ENCODE measurements at regions not wholly inside any gene's neighbourhood (a gene's known extent, or its start where the extent isn't known, plus 50 kb on each side); places are given as distances from the start of the nearest gene placed in this dataset.

DNA sequence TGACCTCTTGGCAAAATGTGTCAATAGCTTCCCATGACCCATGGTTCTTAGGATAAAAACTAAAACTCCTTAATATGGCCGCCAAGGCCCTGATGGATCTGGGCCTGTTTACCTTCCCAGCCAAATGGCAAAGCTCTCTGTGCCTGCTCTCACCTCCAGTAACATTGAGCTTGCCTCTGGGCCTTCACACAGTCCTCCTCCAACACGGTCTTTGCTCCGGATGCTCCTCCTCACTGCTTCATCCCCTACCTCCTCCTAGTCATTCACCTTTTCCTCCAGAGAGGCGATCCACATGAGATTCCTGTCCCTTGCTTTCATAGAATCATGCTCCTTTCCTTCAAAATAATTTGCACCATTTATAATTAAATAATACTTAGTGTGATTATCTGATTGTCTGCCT lies 172.3 kb upstream of the AFDN start:
- Mint-ChIP-seq H3K36me3 (no peaks in the 10 kb centered on the region), H3K27me3 (peaks cover 0 to 3% of the 10 kb centered on the region in 2 donors), H3K9me3 (peaks cover 0 to 2% of the 10 kb centered on the region in 2 donors), H3K4me1 (no peaks in the 10 kb centered on the region), H3K27ac (no peak overlapping the region), H3K4me3 (no peak overlapping the region)
- DNase-seq, result no peak
- no peak for ATAC-seq (replicated peaks)

DNA sequence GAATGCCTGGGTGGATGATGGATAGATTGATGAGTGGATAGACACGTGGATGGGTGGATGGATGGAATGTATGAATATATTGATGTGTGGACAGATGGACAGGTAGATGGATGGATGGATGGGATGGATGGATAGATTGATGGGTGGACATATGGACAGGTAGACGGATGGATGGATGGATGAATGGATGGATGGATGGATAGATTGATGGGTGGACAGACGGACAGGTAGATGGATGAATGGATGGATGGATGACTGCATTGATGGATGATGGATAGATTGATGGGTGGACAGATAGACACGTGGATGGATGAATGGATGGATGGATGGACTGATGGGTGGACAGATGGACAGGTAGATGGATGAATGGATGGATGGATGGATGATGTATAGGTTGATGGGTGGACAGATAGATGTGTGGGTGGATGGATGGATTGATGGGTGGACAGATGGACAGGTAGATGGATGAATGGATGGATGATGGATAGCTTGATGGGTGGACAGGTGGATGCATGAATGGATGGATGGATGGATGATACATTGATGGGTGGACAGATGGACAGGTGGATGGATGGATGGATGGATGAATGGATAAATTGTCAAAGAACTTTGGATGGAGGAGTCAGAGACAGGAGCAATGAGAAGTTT lies 171.4 kb upstream of the AFDN start:
- Mint-ChIP-seq H3K4me3 (no peak overlapping the region), H3K27ac (no peak overlapping the region), H3K4me1 (no peaks in the 10 kb centered on the region), H3K27me3 (peaks cover 0 to 3% of the 10 kb centered on the region in 2 donors), H3K9me3 (peaks cover 0 to 2% of the 10 kb centered on the region in 2 donors), H3K36me3 (no peaks in the 10 kb centered on the region)
- no peak for ATAC-seq (replicated peaks)
- no peak for DNase-seq

DNA sequence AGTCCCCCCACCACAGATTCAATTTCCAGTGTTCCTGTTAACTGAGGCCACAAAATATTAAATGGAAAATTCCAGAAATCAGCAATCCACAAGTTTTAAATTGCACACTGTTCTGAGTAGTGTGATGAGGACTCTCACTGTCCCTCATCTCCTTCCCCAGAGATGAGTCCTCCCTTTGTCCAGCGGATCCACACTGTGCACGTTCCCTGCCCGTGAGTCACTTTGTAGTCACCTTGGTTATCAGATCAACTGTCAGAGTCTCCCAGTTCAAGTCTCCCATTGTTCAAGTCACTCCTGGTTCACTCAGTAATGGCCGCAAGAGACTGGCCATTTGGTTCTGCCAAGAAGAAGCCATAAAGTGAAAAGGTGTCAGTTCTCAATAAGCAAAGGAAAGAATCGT lies 168.6 kb upstream of the AFDN start:
- H3K36me3 Mint-ChIP-seq, result no peaks in the 10 kb centered on the region
- DNase-seq (no peak), ATAC-seq (replicated peaks) (no peak)
- no peak overlapping the region for H3K27ac Mint-ChIP-seq
- H3K4me1 Mint-ChIP-seq, result no peaks in the 10 kb centered on the region
- H3K4me3 Mint-ChIP-seq, result no peak overlapping the region
- peaks cover 0 to 2% of the 10 kb centered on the region in 2 donors for H3K9me3 Mint-ChIP-seq
- H3K27me3 Mint-ChIP-seq, result peaks cover 0 to 3% of the 10 kb centered on the region in 2 donors

DNA sequence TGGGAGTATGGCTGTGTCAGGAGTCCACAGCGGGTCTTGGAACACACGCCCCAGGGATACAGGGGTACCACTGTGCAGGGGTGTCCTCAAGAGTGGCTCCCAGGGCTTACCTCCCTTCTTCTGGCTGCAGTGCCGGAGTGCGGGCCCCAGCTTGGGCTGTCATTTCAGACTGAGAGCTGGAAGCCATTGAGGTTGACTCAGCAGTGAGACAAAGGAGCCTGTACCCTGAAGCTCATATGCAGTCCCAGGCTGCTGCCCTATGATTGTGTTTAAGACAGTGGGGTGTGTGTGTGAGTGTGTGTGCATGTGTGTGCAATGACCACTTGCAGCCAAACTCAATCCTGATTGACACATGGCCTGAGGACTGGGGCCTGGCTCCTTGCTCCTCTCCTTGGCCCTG lies 167.7 kb upstream of the AFDN start:
- H3K27me3 Mint-ChIP-seq, result no peaks in the 10 kb centered on the region
- H3K4me1 Mint-ChIP-seq, result no peaks in the 10 kb centered on the region
- DNase-seq (no peak), ATAC-seq (replicated peaks) (no peak)
- H3K4me3 Mint-ChIP-seq, result no peak overlapping the region
- H3K27ac Mint-ChIP-seq, result no peak overlapping the region
- no peaks in the 10 kb centered on the region for H3K9me3 Mint-ChIP-seq
- no peaks in the 10 kb centered on the region for H3K36me3 Mint-ChIP-seq

DNA sequence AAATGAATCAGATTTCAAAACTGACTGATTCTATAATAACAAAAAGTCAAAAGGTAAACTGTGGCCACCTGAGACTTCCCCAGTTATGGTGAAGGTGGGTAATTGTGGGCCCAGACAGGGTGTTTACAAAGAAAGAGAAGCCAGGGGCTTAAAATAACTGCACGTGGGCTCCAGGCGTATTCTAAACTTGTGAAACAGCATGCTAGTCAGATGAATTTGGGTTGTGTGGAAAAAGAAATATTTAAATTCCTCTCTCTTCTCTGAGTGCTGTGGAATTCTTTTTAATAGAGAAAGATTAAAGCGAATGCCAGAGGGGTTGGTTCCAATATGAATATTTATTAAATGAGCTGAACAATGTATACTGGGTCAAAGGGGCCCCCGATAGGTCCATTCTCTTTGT lies 166.3 kb upstream of the AFDN start:
- Mint-ChIP-seq H3K9me3 (no peaks in the 10 kb centered on the region), H3K27ac (no peak overlapping the region), H3K36me3 (no peaks in the 10 kb centered on the region), H3K27me3 (peaks cover 0 to 4% of the 10 kb centered on the region in 2 donors), H3K4me3 (no peak overlapping the region), H3K4me1 (no peaks in the 10 kb centered on the region)
- ATAC-seq (replicated peaks) (no peak), DNase-seq (no peak)

DNA sequence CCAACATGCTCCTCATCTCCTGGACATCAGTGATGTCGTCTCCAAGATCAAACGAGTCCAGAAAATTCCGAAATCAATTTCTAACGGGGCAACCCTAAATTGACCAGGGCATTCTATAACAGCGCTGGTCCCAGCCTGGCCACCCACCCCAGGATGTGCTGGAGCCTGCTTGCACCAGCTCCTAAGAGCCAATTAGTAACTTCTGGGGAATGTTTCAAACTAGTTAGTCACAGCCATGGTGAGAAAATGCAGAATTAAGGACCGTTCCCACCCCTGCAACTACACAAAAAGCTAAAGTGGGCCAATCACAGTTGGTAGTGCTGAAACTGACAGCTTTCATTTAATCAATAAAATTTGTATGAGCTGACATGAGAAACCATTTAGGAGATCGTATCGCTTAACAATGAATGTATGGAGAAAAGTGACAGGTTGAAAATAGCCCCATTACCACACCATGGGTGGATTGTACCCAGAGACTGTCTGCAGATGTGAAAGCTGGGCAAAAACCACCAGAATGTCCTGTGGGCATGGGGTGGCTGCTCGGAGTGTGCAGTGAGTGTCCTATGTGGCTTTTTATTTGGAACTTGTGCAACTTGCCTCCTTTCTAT lies 165.7 kb upstream of the AFDN start:
- Mint-ChIP-seq H3K27ac (no peak overlapping the region), H3K4me3 (no peak overlapping the region), H3K27me3 (peaks cover 0 to 4% of the 10 kb centered on the region in 2 donors), H3K36me3 (no peaks in the 10 kb centered on the region), H3K4me1 (no peaks in the 10 kb centered on the region), H3K9me3 (no peaks in the 10 kb centered on the region)
- DNase-seq, result no peak
- ATAC-seq (replicated peaks), result no peak

DNA sequence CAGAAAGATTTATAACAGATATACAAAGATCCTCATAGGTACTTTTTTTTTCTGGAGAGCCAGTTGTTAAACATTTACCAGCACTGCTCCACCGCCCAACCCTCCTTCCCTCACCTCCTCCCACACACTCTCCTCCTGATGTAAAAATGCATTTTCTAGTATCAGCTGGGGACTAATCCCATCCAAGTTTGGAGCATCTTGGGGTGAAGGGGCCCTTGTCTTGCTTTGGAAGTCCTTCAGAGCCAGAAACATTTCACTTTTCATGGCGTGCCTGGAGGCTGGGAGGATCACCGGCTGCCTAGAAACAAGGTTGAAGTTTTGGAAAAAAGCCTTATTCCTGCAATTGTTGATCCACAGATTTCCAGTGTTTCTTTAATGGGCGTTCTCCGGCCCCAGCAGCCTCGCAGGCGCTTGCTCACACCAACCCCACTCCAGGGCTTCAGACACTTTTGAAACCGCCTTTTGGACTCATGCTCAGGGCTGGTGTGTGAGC lies 165.1 kb upstream of the AFDN start:
- peaks cover 5% of the 10 kb centered on the region in 2 donors for H3K27me3 Mint-ChIP-seq
- no peak overlapping the region for H3K4me3 Mint-ChIP-seq
- DNase-seq (no peak), ATAC-seq (replicated peaks) (no peak)
- H3K27ac Mint-ChIP-seq, result no peak overlapping the region
- H3K9me3 Mint-ChIP-seq, result no peaks in the 10 kb centered on the region
- H3K4me1 Mint-ChIP-seq, result no peaks in the 10 kb centered on the region
- H3K36me3 Mint-ChIP-seq, result no peaks in the 10 kb centered on the region

DNA sequence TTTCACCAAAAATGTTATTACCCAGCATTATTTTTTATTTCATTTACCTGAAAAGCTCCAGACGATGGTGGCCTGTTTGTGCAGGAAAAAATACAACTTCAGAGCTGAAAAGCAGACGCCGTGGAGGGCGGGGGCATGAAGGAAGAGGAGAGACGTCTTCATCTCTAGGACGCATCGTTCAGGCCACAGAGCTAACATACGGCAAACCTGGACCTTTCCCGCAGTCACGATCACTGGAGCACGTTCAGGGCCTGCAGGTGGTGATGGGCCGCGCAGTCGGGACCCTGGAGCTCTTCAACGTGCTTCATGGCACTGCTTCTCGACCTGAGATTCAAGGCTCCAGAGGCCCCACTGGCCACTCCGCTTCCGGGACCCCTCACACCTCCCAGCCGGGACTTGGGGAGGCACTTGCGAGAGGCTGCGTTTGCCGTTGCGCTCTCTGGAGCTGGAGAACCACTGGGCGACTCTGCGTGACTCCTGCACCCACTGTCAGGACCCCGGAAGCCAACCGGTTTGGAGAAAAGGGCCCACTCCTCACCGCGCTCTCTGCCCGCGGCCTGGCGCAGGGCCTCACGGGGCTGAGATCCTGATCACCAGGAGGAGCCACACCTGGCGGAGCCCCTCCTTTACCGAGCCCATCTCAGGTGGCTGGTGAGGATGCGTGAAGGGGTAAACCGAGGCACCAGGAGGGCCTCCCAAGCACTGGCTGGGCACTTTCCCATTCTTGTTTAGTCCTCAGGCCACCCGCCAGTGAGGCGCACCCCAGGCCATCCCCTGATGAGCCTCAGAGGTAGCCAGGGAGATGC lies 164.4 kb upstream of the AFDN start:
- no peak for ATAC-seq (replicated peaks)
- Mint-ChIP-seq H3K4me1 (no peaks in the 10 kb centered on the region), H3K4me3 (no peak overlapping the region), H3K9me3 (no peaks in the 10 kb centered on the region), H3K36me3 (no peaks in the 10 kb centered on the region), H3K27ac (no peak overlapping the region), H3K27me3 (peaks cover 9 to 10% of the 10 kb centered on the region in 2 donors)
- DNase-seq, result no peak

DNA sequence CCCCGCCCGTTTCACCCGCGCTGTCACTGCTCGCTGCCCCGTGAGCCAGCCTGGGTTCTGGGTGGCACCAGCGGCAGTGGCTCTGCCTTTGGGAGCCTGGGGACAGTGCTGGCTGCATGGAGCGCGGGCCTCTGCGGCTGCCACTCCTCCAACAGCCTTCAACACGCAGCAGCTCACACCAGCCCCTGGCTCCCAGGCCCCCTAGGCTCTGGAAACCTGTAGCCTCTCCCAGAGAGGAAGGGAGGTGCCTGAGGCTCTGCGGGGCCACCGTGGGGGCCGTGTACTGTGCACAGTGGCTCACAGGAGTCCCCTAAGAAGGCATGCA lies 163.9 kb upstream of the AFDN start:
- no peak for DNase-seq
- H3K4me3 Mint-ChIP-seq, result no peak overlapping the region
- no peak overlapping the region for H3K27ac Mint-ChIP-seq
- H3K36me3 Mint-ChIP-seq, result no peaks in the 10 kb centered on the region
- no peaks in the 10 kb centered on the region for H3K4me1 Mint-ChIP-seq
- no peaks in the 10 kb centered on the region for H3K9me3 Mint-ChIP-seq
- peaks cover 9 to 10% of the 10 kb centered on the region in 2 donors for H3K27me3 Mint-ChIP-seq
- ATAC-seq (replicated peaks), result no peak

DNA sequence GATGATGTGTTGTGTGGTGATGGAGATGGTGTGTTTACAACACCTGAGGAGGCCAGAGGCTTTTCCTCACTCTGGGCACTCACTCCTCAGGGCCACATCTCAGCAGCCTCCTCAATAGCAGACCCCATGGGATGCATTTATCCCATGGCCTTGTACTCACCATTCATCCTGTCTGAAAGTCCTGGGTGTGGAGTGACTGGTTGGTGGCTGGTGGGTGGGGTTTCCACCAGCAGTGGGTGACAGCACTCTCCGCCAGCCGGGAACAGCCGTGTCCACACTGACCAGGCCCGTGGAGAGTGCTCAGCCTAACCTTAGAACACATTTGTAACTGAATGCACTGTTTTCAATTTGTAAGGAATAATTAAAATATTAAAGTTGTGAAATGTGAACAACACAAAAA lies 163.4 kb upstream of the AFDN start:
- H3K27ac Mint-ChIP-seq, result no peak overlapping the region
- H3K36me3 Mint-ChIP-seq, result no peaks in the 10 kb centered on the region
- H3K27me3 Mint-ChIP-seq, result peaks cover 10 to 12% of the 10 kb centered on the region in 2 donors
- DNase-seq (no peak), ATAC-seq (replicated peaks) (no peak)
- no peak overlapping the region for H3K4me3 Mint-ChIP-seq
- H3K4me1 Mint-ChIP-seq, result no peaks in the 10 kb centered on the region
- H3K9me3 Mint-ChIP-seq, result no peaks in the 10 kb centered on the region

DNA sequence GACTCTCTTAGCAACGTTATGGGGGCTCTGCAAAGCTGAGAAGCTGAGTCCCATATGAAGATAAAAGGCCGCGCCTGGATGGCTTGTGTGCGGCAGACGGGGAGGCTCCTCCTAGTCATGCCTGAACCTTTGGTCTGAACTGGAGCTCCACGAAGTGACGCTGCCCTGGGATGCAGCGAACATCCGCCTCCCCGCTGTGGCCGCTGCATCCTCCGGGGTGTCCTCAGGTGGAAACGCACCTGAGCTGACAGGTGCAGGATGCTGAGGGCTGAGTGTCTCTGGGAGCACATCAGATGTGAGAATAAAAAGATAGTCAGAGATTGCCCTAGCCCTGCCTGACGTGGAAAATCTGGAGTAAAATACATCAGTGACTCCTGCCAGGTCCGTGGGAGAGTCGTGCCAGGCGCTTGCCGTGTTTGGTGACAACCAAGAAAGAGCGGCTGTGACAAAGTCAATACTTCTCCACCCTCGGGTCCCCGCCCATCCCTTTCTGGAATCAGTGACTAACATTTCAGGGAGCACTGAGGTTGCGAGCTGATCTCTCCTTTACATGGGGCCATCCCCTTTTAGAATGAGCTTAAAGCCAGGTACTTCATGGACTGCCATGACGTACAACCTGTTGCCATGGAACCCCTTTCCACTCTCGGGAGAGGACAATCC lies 162.8 kb upstream of the AFDN start:
- DNase-seq (no peak), ATAC-seq (replicated peaks) (no peak)
- H3K27me3 Mint-ChIP-seq, result peaks cover 10 to 12% of the 10 kb centered on the region in 2 donors
- H3K36me3 Mint-ChIP-seq, result no peaks in the 10 kb centered on the region
- H3K4me3 Mint-ChIP-seq, result no peak overlapping the region
- no peak overlapping the region for H3K27ac Mint-ChIP-seq
- H3K4me1 Mint-ChIP-seq, result no peaks in the 10 kb centered on the region
- no peaks in the 10 kb centered on the region for H3K9me3 Mint-ChIP-seq

DNA sequence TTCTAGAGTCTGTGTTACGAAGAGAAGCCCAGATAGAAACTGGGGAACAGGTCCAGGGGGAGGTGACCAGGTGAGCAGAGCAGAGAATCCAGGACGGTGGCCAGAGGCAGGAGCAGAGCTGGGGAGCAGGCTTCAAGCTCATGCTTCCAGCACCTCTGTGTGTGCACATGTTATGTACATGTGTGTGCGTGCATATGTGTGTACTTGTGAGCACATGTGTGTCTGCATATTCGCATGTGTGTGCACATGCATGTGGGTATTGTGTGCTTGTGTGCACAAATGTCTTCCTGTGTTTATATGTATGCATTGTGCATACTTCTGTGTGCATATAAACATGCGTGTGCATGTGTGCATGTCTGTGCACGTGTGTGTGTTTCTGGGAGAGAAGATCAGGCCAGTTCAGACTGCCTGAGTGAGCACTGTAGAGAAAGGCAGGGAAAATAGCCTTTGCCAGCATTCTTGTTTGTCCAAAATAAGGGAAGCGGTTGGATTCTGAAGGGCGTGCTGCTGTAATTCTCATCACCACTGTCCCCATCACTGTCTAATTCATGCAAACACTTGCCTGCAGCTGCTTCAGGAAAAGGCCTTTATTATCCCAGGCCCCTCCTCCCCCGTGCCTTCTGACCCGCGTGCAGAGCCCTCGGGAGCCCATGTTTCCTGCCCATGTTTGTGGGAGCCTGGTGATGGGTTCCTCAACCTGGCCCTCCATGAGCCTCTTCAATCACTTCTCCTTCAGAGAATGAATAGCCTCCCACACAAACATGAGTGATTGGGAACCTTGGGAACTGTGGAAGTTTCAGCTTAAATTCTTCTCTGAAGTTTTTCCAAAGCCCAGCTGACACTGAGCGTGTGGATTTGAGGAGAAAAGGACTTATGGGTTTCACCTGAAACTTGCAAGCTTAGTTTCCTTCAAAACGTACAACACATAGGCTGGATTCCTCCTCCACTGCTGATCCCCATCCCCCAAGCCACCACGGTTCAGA lies 161.7 kb upstream of the AFDN start:
- peaks cover 10 to 12% of the 10 kb centered on the region in 2 donors for H3K27me3 Mint-ChIP-seq
- ATAC-seq (replicated peaks) (no peak), DNase-seq (no peak)
- no peaks in the 10 kb centered on the region for H3K9me3 Mint-ChIP-seq
- no peak overlapping the region for H3K27ac Mint-ChIP-seq
- H3K4me1 Mint-ChIP-seq, result no peaks in the 10 kb centered on the region
- no peak overlapping the region for H3K4me3 Mint-ChIP-seq
- H3K36me3 Mint-ChIP-seq, result no peaks in the 10 kb centered on the region

DNA sequence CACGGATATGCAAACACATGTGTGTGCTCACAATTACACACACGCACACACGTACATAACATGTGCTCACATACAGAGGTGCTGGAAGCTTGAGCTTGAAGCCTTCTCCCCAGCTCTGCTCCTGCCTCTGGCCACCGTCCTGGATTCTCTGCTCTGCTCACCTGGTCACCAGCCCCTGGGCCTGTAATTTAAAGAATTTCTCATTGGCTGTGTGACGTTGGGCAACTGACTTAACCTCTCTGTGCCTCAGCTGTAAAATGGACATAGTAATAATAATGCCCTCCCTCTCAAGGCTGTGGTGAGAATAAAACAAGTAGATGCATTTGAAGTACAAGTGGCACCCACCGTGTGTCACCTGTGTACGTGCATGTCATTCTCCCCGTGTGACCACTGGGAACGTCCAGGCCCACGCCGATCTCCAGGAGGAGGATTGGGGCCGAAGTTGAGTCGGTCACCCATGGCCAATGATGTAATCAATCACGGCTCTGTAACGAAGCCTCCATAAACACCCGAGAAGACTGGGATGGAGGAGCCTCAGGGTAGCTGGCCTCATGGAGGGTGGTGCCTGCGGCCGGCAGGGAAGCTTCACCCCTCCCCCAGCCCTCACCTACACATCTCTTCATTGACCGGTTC lies 160.9 kb upstream of the AFDN start:
- no peaks in the 10 kb centered on the region for H3K9me3 Mint-ChIP-seq
- no peak overlapping the region for H3K27ac Mint-ChIP-seq
- H3K4me3 Mint-ChIP-seq, result no peak overlapping the region
- no peaks in the 10 kb centered on the region for H3K4me1 Mint-ChIP-seq
- H3K27me3 Mint-ChIP-seq, result peaks cover 10 to 12% of the 10 kb centered on the region in 2 donors
- no peaks in the 10 kb centered on the region for H3K36me3 Mint-ChIP-seq
- no peak for ATAC-seq (replicated peaks)
- DNase-seq, result no peak

All from stimulated activated naive B cell treated with anti-CD40 and anti-IgM and Interleukin-4, amounts not matched to agents 10 μg/mL and 1 μg/mL and 100 μg/mL, for 72 hours (primary cell).